ENCODE measurements at regions not wholly inside any gene's neighbourhood (a gene's known extent, or its start where the extent isn't known, plus 50 kb on each side); places are given as distances from the start of the nearest gene placed in this dataset.

- H3K9ac ChIP-seq (ENCODE audit: low read depth, low read length, poor library complexity, severe bottlenecking), result no peak overlapping the region
- H3K79me2 ChIP-seq (ENCODE audit: insufficient read depth, low read length), result no peaks in the 10 kb centered on the region
- no peaks in the 10 kb centered on the region for H3K4me1 ChIP-seq (ENCODE audit: insufficient read depth, low read length, poor library complexity, severe bottlenecking)
- no peak overlapping the region for H2AFZ ChIP-seq (ENCODE audit: low read length)
- H3K9me3 ChIP-seq (ENCODE audit: insufficient read depth, low read depth, low read length), result no peaks in the 10 kb centered on the region
- TF ChIP-seq CTCF (conservative IDR thresholded peaks at IDR 0.05; ENCODE audit: low read length) (no peak), EZH2phosphoT487 (IDR thresholded peaks at IDR 0.05; ENCODE audit: borderline replicate concordance) (no peak)
- no peaks in the 10 kb centered on the region for H3K27me3 ChIP-seq (ENCODE audit: insufficient read depth, low read length, poor library complexity, severe bottlenecking)
- H3K36me3 ChIP-seq (ENCODE audit: insufficient read depth, low read length), result no peaks in the 10 kb centered on the region
- H3K9me2 ChIP-seq (replicated peaks; ENCODE audit: low read depth, low read length), result no peaks in the 10 kb centered on the region
- H3F3A ChIP-seq (ENCODE audit: low read depth), result no peaks in the 10 kb centered on the region
- H3K4me3 ChIP-seq (ENCODE audit: low read length, poor library complexity, severe bottlenecking), result no peak overlapping the region
- H3K4me2 ChIP-seq (ENCODE audit: low read depth, low read length, poor library complexity, severe bottlenecking), result no peak overlapping the region
- no peaks in the 10 kb centered on the region for H4K20me1 ChIP-seq (ENCODE audit: insufficient read depth, low read length, poor library complexity, severe bottlenecking)
Measured at GRCh38 chr7:46071601-46072000, 150.5 kb upstream of the IGFBP3 start.

- Histone ChIP-seq H2AFZ (ENCODE audit: low read length) (no peak overlapping the region), H3K36me3 (ENCODE audit: insufficient read depth, low read length) (no peaks in the 10 kb centered on the region), H3K4me1 (ENCODE audit: insufficient read depth, low read length, poor library complexity, severe bottlenecking) (no peaks in the 10 kb centered on the region), H3K4me2 (ENCODE audit: low read depth, low read length, poor library complexity, severe bottlenecking) (no peak overlapping the region), H3K27me3 (ENCODE audit: insufficient read depth, low read length, poor library complexity, severe bottlenecking) (no peaks in the 10 kb centered on the region), H3K79me2 (ENCODE audit: insufficient read depth, low read length) (no peaks in the 10 kb centered on the region), H4K20me1 (ENCODE audit: insufficient read depth, low read length, poor library complexity, severe bottlenecking) (no peaks in the 10 kb centered on the region), H3K9me3 (ENCODE audit: insufficient read depth, low read depth, low read length) (no peaks in the 10 kb centered on the region), H3K9ac (ENCODE audit: low read depth, low read length, poor library complexity, severe bottlenecking) (no peak overlapping the region), H3F3A (ENCODE audit: low read depth) (no peaks in the 10 kb centered on the region), H3K9me2 (replicated peaks; ENCODE audit: low read depth, low read length) (no peaks in the 10 kb centered on the region), H3K4me3 (ENCODE audit: low read length, poor library complexity, severe bottlenecking) (no peak overlapping the region)
- no peak for TF ChIP-seq EZH2phosphoT487 (IDR thresholded peaks at IDR 0.05; ENCODE audit: borderline replicate concordance)
- TF ChIP-seq CTCF (conservative IDR thresholded peaks at IDR 0.05; ENCODE audit: low read length), result no peak
Measured at GRCh38 chr7:46071076-46071475, 150.0 kb upstream of the IGFBP3 start.

- Histone ChIP-seq H3K9me2 (replicated peaks; ENCODE audit: low read depth, low read length) (no peaks in the 10 kb centered on the region), H3K4me3 (ENCODE audit: low read length, poor library complexity, severe bottlenecking) (no peak overlapping the region), H2AFZ (ENCODE audit: low read length) (no peak overlapping the region), H3K79me2 (ENCODE audit: insufficient read depth, low read length) (no peaks in the 10 kb centered on the region), H3K4me2 (ENCODE audit: low read depth, low read length, poor library complexity, severe bottlenecking) (no peak overlapping the region), H4K20me1 (ENCODE audit: insufficient read depth, low read length, poor library complexity, severe bottlenecking) (no peaks in the 10 kb centered on the region), H3K27me3 (ENCODE audit: insufficient read depth, low read length, poor library complexity, severe bottlenecking) (no peaks in the 10 kb centered on the region), H3K36me3 (ENCODE audit: insufficient read depth, low read length) (no peaks in the 10 kb centered on the region), H3K9ac (ENCODE audit: low read depth, low read length, poor library complexity, severe bottlenecking) (no peak overlapping the region), H3K4me1 (ENCODE audit: insufficient read depth, low read length, poor library complexity, severe bottlenecking) (no peaks in the 10 kb centered on the region), H3F3A (ENCODE audit: low read depth) (no peaks in the 10 kb centered on the region), H3K9me3 (ENCODE audit: insufficient read depth, low read depth, low read length) (no peaks in the 10 kb centered on the region)
- TF ChIP-seq CTCF (conservative IDR thresholded peaks at IDR 0.05; ENCODE audit: low read length), result no peak
- TF ChIP-seq EZH2phosphoT487 (IDR thresholded peaks at IDR 0.05; ENCODE audit: borderline replicate concordance), result no peak
Measured at GRCh38 chr7:46068159-46068558, 147.1 kb upstream of the IGFBP3 start.
